ENCODE measurements at regions not wholly inside any gene's neighbourhood (a gene's known extent, or its start where the extent isn't known, plus 50 kb on each side); places are given as distances from the start of the nearest gene placed in this dataset.
"Not testable (repeated sequence)": the region's sequence is repeated elsewhere in the genome, so short reads cannot be mapped to it uniquely, and the experiment has no call there.

DNA sequence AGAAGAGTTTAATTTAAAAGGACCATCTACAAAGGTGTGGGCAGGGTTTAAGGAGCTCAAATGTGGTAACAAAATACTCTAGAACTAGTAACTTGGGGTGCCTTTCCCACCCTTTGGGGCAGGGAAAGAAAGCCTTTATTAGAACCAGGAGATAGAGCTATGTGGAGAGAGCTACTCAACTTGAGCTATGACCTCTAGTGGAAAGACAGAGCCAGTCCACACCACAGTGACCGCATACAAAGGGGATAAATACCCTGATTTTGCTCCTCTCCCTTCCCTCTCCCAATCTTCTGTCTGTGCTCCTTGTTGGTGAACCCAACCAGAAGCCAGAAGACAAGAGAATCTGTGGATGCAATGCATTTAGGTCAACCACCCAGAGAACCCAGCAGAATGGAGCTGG, 54.4 kb upstream of the JAK1 start:
- no peak for DNase-seq

DNA sequence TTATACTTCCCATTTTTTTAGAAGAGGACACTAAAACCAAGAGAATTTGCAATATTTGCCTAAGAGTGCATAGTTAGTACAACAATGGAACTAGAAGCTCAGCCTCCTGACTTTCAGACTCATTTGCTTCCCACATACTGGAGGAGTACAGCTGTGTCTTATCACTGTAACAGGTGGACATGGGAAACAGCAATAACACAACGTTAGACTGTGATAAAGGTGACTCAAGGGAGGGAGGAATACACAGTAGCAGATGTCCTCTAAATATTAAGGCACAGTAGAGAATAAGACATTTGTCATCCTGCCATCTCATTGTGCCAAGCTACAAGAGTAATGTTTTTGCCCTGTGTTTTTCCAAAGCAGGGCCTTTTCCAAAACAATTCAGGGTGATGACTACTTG, 55.4 kb upstream of the JAK1 start:
- DNase-seq = no peak

DNA sequence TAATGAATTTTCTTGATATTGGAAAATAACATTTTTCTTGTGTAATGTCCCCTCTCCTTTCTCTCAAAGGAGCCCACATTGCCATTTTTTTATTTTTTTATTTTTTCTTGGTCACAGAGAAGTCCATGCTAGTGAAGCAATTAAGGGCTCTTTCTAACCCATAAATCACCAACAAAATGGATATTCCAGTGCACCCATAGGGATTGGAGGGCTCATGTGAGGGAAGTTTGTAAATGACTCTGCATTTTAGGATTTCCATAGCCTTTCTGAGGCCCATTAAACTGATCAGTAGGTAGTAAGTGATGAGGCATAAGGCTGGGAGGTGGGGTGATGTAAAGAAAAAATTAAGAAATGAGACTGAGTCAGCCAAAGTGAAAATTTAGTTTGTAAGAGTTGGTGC, 55.9 kb upstream of the JAK1 start:
- no peak for DNase-seq

DNA sequence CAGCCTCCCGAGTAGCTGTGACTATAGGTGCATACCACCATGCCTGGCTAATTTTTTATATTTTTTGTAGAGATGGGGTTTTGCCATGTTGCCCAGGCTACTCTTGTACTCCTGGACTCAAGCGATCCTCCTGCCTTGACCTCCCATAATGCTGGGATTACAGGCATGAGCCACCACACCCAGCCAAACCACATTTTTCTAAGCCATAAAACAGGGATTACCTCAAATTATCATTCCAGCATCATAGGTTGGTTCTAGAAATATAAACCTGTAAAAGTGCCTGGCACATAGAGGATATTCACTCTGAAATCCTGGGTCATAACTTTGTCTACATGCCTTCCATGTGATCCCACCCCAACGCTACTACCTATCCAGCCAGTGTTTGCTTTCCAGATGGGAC, 59.4 kb upstream of the JAK1 start:
- no peak for DNase-seq

DNA sequence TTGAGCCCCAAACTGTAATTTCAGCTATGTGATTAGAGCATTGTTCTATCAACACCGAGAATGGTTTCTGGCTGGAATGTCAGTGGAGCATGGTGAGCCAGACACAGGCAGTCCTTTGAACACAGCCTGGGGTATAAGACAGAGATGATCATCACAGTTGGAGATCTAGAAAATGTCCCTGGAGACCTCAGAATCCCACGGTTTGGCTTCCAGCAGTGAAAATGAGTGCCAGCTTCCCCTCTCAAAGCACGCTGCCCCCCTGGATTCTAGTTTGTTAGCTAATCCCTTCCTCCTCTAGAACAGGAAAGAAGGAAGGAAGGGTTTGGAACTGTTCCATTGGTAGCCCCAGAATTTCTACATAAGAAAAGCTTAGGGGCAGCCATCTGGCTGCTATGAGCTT, 59.9 kb upstream of the JAK1 start:
- no peak for DNase-seq

DNA sequence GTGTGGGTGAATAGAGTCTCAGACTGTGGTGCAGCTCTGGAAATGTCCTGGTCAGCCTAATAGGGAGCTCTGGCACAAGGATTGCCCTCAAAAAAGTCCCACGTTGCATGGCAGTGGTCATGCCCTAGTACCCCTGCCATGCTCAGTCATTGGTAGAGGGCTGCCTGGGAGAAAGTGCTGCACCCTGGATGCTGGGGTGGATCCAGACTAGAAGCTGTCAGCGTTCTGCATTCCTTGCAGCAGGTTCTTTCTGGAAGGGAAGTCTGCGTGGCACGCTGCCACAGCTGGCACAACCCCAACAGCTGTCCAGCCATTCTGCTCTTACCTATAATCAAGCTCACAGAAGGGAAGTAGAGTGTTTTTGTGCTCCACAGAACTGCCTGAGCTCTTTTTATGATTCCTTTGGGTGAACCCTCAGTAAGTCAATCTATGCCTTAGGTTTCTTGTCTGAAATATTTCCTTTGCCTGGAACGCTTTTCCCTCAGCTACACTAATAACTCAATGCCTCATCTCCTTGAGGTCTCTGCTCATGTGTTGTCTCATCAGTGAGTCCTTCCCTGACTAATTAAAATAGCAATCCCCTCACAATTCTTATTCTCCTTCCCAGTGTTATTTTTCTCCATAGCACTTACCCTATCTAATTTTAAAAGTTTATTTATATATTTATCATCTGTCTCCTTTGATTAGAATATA, 61.5 kb upstream of the JAK1 start:
- no peak for DNase-seq

DNA sequence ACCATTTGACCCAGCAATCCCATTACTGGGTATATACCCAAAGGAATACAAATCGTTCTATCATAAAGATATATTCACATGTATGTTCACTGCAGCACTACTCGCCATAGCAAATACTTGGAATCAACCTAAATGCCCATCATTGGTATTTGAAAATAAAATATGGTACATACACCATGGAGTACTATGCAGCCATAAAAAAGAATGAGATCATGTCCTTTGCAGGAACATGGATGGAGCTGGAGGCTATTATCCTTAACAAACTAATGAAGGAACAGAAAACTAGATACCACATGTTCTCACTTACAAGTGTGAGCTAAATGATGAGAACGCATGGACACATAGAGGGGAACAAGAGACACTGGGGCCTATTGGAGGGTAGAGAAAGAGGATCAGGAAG, 63.1 kb upstream of the JAK1 start:
- not testable (repeated sequence) for DNase-seq

DNA sequence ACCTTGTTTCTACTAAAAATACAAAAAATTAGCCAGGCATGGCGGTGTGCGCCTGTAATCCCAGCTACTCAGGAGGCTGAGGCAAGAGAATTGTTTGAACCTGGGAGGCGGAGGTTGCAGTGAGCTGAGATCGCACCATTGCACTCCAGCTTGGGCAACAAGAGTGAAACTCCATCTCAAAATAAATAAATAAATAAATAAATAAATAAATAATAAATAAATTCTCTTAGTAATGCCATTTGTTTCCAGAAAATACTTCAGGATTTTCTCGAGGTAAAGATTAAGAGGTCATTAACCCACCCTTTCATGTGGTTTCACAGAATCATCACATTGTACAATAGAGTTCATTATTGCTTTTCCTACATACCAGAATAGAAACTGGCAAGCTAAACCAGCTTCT, 68.5 kb upstream of the JAK1 start:
- not testable (repeated sequence) for DNase-seq

DNA sequence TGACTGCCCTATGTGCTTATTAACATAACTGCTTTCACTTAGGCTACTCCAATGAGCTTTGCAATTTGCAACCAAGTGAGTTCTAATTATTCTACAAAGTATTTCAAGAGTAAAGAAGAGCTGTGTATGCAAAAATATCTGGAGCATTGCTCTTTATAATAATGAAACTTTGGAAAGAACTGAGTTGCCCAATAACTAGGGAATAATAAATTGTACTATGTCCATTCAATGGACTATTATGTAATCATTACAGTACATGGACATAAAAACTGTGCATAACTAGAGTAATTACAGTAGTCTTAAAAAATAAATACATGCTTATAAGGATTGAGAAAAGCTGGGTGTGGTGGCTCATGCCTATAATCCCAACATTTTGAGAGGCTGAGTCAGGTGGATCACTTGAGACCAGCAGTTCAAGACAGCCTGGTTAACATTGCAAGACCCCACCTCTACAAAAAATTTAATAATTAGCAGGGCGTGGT, 70.3 kb upstream of the JAK1 start:
- DNase-seq = no peak

DNA sequence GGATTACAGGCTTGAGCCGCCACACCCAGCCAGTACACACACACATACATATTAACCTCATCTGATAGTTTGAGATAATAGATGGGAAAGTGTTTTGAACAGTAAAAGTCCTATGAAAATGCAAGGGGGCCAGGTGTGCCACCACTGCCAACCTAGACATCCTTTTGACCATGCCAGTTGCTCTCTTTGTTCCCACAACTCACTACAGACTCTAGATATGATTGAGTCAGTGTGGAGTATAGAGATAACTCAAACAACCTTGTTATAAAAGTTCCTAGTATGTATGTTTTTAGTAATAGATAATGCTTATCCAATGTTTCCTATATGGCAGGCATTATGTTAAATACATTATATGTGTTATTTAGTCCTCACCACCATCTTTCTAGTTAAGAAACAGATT, 72.7 kb upstream of the JAK1 start:
- no peak for DNase-seq

DNA sequence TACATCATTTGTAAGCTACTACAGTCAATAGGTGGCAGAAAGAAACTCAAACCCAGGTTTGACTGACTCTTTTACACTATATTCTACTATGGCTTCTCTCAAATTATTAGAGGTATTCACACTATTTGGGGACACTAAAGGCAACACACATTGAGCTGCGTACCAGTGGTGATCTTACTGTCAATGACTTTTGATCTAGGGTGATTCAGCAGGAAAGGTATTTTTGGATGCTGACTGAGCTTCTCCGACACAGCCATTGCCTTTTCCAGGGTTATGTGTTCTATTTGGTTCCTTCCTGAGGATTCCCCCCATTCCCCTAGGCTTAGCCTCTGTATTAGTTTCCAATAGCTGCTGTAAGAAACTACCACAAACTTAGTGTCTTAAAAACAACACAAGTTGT, 73.2 kb upstream of the JAK1 start:
- no peak for DNase-seq

DNA sequence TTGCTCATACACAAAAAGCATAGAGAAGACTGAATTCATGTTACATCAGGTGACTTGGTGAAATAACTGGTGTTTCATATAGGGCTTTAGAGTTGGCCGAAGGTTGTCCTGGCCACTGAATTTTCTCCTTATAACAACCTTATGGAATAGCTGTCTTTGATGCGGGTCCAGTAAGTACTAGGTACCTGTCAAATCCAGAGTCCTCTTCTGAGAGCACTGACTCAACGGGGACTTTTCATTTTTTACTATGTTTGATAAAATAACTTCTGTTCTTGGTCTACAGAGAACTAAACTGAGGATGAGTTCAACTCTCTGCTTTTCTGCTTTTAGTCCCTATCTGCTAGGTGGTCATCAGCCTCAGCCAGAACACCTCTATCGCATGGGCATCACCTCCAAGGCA, 76.1 kb upstream of the JAK1 start:
- no peak for DNase-seq

DNA sequence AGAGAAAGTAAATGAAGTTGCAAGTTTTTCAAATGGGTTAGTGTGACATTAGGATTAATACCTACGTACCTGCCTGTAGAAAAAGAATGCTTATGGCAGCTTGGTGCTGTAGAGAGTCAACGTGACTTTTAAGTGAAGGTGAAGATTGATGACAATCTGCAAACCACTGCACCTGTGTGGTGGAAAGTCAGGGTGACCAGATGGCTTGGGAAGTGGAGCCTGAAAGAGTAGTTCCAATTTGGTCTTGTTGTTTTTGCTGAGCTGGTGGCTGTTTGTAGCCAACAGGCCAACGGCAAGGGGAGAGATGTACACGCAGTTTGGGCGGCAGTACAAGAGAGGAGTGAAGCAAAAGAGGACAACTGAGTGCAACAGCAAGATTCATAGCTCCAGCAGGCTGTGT, 78.1 kb upstream of the JAK1 start:
- no peak for DNase-seq

DNA sequence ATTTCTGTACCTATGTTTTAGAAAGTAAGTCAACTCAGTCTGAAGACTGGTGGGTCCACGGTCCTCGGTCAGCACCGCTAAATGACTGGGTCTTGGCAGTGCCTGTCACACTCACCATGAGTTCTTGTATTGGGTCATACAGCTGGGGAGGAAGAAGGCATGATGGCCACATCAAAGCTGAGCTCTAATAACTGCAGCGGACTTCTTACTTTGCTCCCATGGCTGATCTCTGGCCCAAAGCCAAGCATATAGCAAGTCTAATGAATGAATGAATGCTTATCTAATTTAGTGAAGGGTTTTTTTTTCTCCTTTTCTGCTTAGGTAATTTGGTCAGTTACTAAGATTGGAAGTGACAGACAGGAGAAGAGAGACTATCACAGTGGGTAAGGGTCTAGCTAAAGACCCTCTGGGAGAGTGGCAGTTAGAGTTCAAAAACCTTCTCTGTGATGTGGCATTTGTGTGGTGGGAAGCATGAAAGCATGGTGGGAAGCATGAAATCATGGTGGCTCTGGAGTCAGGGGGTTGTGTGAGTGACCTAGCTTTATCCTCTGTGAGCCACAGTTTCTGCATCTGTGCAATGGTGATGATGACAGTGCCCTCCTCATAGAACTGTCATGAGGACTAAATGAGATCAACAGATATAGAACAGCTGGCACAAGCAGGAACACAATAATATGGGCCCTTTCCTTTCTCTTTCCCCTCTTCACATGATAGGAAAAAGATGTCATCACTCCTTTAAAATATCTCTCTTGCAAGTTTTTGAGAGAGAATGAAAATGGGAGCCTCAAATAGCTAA, 78.9 kb upstream of the JAK1 start:
- no peak for DNase-seq

DNA sequence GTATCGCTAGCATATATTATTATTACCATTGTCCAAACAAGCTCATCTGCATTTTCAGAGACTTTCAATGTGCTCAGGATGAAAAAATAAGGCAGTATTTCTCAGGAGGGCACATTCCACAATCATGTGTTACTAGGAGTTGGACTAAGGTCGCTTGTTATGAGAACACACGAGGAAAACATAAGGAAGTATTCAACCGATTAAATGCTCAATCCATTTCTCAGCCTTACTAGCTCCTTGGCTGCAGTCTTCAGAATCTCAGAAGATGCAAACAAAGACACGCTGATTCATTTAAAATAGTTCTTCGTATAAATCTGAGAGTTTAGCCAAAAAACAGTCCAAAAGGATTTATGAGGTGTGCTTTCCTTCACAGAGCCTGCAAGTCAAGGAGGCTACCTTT, 82.0 kb upstream of the JAK1 start:
- DNase-seq = no peak

DNA sequence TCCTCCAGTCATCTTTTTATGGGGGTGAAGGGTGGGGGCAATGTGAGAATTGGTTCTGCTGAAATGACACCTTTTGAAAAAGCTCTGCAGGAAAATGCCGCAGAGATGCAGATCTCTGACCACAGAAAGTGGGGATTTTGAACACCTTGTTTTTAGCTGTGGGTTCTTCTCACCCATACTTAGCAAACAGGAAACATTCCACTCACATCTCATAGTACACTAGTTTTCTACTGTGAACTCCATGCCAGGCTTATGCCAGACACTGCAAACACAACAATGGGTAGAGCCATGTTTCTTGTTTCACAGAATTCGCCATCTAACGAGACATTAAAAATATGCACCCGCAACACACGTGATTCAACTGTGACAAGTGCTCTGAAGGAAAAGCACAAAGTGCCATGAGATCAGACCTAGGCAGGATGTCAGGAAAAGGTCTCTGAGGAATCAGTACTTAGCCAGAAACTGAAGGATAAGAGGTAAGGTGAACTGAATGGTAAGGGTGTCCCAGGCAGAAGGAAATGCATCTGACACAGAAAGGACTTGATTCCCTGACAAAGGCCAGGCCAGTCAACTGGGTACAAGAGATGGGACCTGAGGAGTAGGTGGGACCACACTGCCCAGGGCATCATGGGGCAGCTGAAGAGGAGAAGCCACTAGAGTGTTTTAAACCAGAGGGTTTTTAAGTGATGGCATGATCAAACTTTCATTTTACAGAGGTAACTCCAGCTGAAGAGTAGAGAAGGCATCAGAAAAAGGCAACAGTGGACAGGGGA, 83.8 kb upstream of the JAK1 start:
- no peak for DNase-seq

DNA sequence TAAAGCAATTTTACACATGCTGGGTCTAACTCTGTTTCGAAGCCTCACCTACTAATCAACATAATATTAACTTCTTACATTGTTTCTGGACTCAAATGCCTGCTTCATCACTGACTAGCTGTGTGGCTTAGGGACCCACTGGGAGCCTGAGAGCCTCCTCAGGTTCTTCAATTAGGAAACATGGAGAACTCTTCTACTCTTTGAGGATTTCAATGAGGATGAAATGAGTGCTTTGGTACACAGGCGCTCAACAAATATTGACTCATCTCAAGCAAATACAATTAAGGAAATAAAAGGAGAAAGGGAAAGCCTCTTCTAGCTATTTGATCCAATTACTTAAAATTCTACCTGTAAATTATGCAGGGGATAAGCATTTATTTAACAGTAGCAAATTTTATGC, 84.4 kb upstream of the JAK1 start:
- DNase-seq = no peak

DNA sequence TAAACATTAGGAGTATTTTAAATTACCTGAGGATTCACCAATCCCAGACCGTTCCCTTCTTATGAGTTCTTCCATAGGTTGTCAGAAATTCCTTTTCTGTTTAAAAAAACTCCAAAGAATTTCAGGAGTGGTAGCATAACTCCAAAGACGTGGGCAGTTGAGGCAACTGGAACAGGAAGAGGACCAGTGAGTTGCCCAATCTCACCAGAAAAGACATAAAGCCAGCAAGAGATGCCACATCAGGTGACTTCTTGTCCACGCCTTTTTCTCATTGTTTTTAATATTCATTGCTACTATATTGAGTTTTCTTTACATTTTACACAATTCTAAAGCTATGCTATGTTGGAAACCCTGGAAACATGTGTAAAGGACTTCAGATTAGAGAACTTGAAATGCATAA, 88.1 kb upstream of the JAK1 start:
- no peak for DNase-seq

DNA sequence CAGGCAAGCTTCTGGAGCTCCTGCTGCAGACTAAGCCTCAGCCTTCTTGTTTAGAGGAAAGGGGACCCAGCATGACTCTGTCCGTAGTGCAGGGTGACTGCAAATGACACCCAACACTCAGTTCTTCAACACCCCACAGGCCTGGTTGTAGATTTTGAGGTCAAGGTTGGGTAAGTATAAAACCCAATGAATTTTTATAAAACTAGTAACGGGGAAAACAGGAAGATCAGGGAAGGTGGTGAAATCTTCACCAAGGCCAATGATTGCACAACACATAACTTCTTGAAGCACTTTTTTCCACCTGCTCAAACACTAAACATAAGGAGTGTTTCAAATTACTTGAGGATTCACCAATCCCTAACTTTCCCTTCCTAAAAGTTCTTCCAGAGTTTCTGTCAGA, 89.4 kb upstream of the JAK1 start:
- DNase-seq = no peak

DNA sequence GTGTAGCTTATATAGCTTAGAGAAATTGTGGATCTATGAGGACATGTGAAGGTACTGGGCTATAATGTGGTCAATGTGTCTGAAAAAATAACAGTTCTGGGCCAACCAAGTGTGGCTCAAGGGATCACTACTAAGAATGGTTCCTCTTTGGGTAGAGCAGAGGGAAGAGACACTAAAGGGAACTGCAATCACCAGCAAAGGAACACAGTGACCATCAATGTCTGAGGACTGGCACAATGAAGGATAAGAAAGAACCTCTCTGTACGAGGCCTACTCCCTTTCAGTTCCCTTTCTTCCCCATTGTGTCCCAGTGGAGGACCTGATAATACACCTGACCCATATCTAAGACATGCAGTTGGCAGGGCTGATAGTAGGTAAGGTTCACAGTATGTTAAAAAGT, 89.9 kb upstream of the JAK1 start:
- DNase-seq = no peak

DNA sequence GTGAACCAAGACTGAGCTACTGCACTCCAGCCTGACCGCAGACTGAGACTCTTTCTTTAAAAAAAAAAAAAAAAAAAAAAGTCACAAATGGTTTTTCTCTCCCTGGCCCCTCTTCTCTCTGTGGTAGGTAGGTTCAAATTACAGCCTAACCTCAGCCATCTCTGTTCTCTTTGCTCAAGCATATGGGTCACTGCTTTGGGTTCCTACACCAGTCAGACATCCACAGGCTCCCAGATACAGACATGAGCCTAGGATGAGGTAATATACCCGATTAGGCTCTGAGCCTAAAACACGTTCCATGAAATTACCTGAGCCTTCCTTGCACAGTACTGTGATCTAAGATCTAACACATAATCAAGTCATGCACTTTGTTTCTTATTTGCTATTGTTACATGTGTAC, 90.5 kb upstream of the JAK1 start:
- no peak for DNase-seq

DNA sequence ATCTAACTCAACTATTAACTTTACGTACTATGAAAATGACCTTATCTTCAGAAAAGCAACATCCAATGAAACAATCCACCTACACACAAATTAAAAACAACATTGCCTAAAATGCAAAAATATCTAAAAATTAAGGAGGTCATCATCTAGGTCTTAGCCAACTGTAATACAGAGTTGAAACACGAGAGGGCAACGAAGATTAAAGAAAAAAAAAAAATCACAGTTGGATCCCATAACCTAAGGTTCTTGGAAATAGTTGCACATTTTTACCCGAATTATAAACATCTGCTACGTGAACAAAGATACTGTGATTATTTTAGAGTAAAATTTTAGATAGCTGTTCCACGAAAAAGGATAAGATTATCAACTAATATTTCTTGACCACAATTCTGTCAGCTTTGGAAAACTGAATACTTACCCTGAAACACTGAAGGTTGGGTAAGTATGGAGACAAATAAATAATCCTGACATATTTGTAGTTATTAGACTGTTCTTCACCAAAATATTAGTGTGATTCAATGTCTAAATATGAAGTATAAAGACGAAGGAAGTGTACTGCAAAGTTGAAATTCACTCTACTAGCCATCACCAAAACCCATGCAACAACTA, 88.0 kb upstream of the AK4 start:
- DNase-seq = no peak

DNA sequence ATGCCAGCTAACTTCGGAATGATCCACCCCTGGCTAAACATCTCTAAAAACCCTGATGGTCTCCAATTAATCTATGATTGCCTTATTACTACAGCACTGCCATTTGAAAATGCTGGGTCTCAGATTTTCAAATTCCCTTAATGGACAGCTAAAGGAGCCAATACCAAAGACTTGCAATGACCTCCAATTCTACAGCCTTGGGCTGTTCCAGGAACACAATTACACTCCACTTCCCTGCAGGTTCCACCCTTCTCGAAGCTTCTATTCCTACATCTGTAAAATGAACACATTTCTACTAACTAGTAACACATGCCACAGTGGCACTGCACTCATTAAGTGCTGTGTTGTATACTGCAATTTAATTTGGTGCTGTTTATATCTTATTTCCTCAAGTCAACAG, 85.7 kb upstream of the AK4 start:
- no peak for DNase-seq

DNA sequence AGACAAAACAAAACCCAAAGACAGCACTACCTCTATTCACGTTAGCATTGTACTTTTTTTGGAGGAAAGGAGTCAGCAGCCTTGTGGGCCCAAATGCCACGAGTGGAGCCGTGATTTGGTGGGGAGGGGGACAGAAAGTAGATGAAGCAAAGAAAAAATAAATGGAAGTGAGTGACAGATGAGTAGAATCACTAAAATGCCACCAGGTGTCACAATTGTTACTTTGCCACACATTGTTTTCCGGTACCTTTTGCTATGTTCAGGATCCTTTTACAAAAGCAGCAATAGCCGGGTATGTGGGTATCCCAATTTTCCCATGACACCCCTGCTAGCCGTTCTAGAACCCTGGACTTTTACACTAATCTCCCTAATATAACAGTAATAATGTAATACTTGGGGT, 85.0 kb upstream of the AK4 start:
- DNase-seq = no peak
